ENCODE measurements at regions not wholly inside any gene's neighbourhood (a gene's known extent, or its start where the extent isn't known, plus 50 kb on each side); places are given as distances from the start of the nearest gene placed in this dataset.

GRCh38 chr14:54208751-54209150, 188.1 kb upstream of the CDKN3 start:
- TF ChIP-seq NFIC (IDR thresholded peaks at IDR 0.05) (no peak), MAX (IDR thresholded peaks at IDR 0.05) (no peak), EP300 (IDR thresholded peaks at IDR 0.05; ENCODE audit: borderline replicate concordance) (no peak), EGR1 (IDR thresholded peaks at IDR 0.05) (no peak)

- TF ChIP-seq TAF1 (IDR thresholded peaks at IDR 0.05; ENCODE audit: low read depth) (no peak), CEBPB (IDR thresholded peaks at IDR 0.05) (no peak), NFIC (IDR thresholded peaks at IDR 0.05) (no peak), FOXM1 (IDR thresholded peaks at IDR 0.05; ENCODE audit: borderline replicate concordance, low read depth) (no peak), RAD21 (IDR thresholded peaks at IDR 0.05; ENCODE audit: low read depth) (no peak), EP300 (IDR thresholded peaks at IDR 0.05; ENCODE audit: borderline replicate concordance) (no peak)
These were observed 187.1 kb upstream of the CDKN3 start for GRCh38 chr14:54209511-54210250.

- no peak for TF ChIP-seq USF1 (IDR thresholded peaks at IDR 0.05)
- peak; percentile 35; the same call in 1 of the 2 replicates for TF ChIP-seq NFIC (IDR thresholded peaks at IDR 0.05)
- no peak for TF ChIP-seq CREB1 (IDR thresholded peaks at IDR 0.05; ENCODE audit: low read depth)
- peak; percentile 64; the same call in 1 of the 2 replicates for TF ChIP-seq TEAD4 (IDR thresholded peaks at IDR 0.05)
These were observed 185.1 kb upstream of the CDKN3 start for GRCh38 chr14:54211551-54212308.

GRCh38 chr14:54213536-54213935, 183.3 kb upstream of the CDKN3 start:
- TF ChIP-seq EP300 (IDR thresholded peaks at IDR 0.05; ENCODE audit: borderline replicate concordance) (no peak), TAF1 (IDR thresholded peaks at IDR 0.05; ENCODE audit: low read depth) (no peak), YY1 (IDR thresholded peaks at IDR 0.05; ENCODE audit: low read depth) (no peak), TCF12 (IDR thresholded peaks at IDR 0.05; ENCODE audit: low read depth) (no peak), USF1 (IDR thresholded peaks at IDR 0.05) (no peak), CEBPB (IDR thresholded peaks at IDR 0.05) (no peak), MAX (IDR thresholded peaks at IDR 0.05) (no peak)

- no peak for TF ChIP-seq NFIC (IDR thresholded peaks at IDR 0.05)
- TF ChIP-seq USF1 (IDR thresholded peaks at IDR 0.05), result peak; percentile 36; the same call in 1 of the 2 replicates
- no peak for TF ChIP-seq TEAD4 (IDR thresholded peaks at IDR 0.05)
- no peak for TF ChIP-seq YY1 (IDR thresholded peaks at IDR 0.05; ENCODE audit: low read depth)
- TF ChIP-seq EP300 (IDR thresholded peaks at IDR 0.05; ENCODE audit: borderline replicate concordance), result no peak
- TF ChIP-seq TCF12 (IDR thresholded peaks at IDR 0.05; ENCODE audit: low read depth), result no peak
- TF ChIP-seq MAX (IDR thresholded peaks at IDR 0.05), result no peak
- no peak for TF ChIP-seq EGR1 (IDR thresholded peaks at IDR 0.05)
These were observed 180.0 kb upstream of the CDKN3 start for GRCh38 chr14:54216827-54217226.

GRCh38 chr14:54219261-54220070, 177.3 kb upstream of the CDKN3 start:
- TF ChIP-seq TAF1 (IDR thresholded peaks at IDR 0.05; ENCODE audit: low read depth) (no peak), EGR1 (IDR thresholded peaks at IDR 0.05) (no peak), ZBTB7A (IDR thresholded peaks at IDR 0.05; ENCODE audit: low read depth) (no peak), RAD21 (IDR thresholded peaks at IDR 0.05; ENCODE audit: low read depth) (no peak), NFIC (IDR thresholded peaks at IDR 0.05) (no peak), YY1 (IDR thresholded peaks at IDR 0.05; ENCODE audit: low read depth) (no peak), TEAD4 (IDR thresholded peaks at IDR 0.05) (no peak), CREB1 (IDR thresholded peaks at IDR 0.05; ENCODE audit: low read depth) (no peak), TCF12 (IDR thresholded peaks at IDR 0.05; ENCODE audit: low read depth) (no peak), EP300 (IDR thresholded peaks at IDR 0.05; ENCODE audit: borderline replicate concordance) (no peak), MAX (IDR thresholded peaks at IDR 0.05) (no peak), USF1 (IDR thresholded peaks at IDR 0.05) (no peak), FOXM1 (IDR thresholded peaks at IDR 0.05; ENCODE audit: borderline replicate concordance, low read depth) (no peak), CEBPB (IDR thresholded peaks at IDR 0.05) (no peak), REST (IDR thresholded peaks at IDR 0.05; ENCODE audit: low read depth) (no peak)

All from Ishikawa (cell line).